ENCODE measurements at regions not wholly inside any gene's neighbourhood (a gene's known extent, or its start where the extent isn't known, plus 50 kb on each side); places are given as distances from the start of the nearest gene placed in this dataset.

GRCh38 chr6:102660303-102660702 is 1266.8 kb downstream of the GRIK2 start:
- DNase-seq (ENCODE audit: low spot score) (no peak), ATAC-seq (no peak), FAIRE-seq (no peak)
- in situ Hi-C loops (cut with HindIII; ENCODE audit: extremely low pct_ligation_motif_present, low pct_unique_long_range_greater_than_20kb) (no loop called here), intact Hi-C loops (cut with micrococcal nuclease; ENCODE audit: unreplicated experiment) (no loop called here)
- Histone ChIP-seq H4K20me1 (ENCODE audit: insufficient read depth, low read length) (no peaks in the 10 kb centered on the region), H3K36me3 (replicated peaks in 1 of 2; ENCODE audit: control insufficient read depth in 1 of 2, insufficient read depth in 2 of 2, low read length in 2 of 2) (no peaks in the 10 kb centered on the region), H3K4me2 (ENCODE audit: low read depth, low read length) (no peak overlapping the region), H3K79me2 (ENCODE audit: insufficient read depth, low read length) (no peaks in the 10 kb centered on the region), H2AFZ (ENCODE audit: low read length) (no peak overlapping the region), H3K27me3 (ENCODE audit: control insufficient read depth in 1 of 2, insufficient read depth in 2 of 2, low read length in 2 of 2) (no peaks in the 10 kb centered on the region), H3K4me1 (ENCODE audit: insufficient read depth, low read length) (no peaks in the 10 kb centered on the region), H3K4me3 (replicated peaks in 1 of 3; ENCODE audit: insufficient read depth in 1 of 3, low read depth in 2 of 3, low read length in 3 of 3) (no peak overlapping the region), H3K27ac (ENCODE audit: extremely low read length, insufficient read depth, low read length) (no peak overlapping the region), H3K9me3 (ENCODE audit: low read length) (no peaks in the 10 kb centered on the region), H3K9ac (ENCODE audit: insufficient read depth, low read depth, low read length) (no peak overlapping the region)
- TF ChIP-seq MAZ (IDR thresholded peaks at IDR 0.05; ENCODE audit: borderline replicate concordance, low read depth, low read length) (no peak), MAZ (CRISPR knock-in tag; IDR thresholded peaks at IDR 0.05; ENCODE audit: low read depth) (no peak), RELA (CRISPR knock-in tag; IDR thresholded peaks at IDR 0.05) (no peak), ZNF234 (CRISPR knock-in tag; conservative IDR thresholded peaks at IDR 0.05) (no peak), ZNF136 (CRISPR knock-in tag; IDR thresholded peaks at IDR 0.05; ENCODE audit: low read depth) (no peak), AHDC1 (CRISPR knock-in tag; IDR thresholded peaks at IDR 0.05; ENCODE audit: borderline replicate concordance) (no peak), GMEB2 (CRISPR knock-in tag; IDR thresholded peaks at IDR 0.05; ENCODE audit: low read depth) (no peak), UBTF (CRISPR knock-in tag; IDR thresholded peaks at IDR 0.05) (no peak), ZMYM3 (CRISPR knock-in tag; IDR thresholded peaks at IDR 0.05) (no peak), ZNF766 (CRISPR knock-in tag; IDR thresholded peaks at IDR 0.05; ENCODE audit: borderline replicate concordance) (no peak), ZNF33B (CRISPR knock-in tag; IDR thresholded peaks at IDR 0.05) (no peak), ZNF607 (CRISPR knock-in tag; IDR thresholded peaks at IDR 0.05; ENCODE audit: borderline replicate concordance) (no peak), HCFC1 (IDR thresholded peaks at IDR 0.05; ENCODE audit: low read depth, low read length) (no peak), HOXD1 (CRISPR knock-in tag; IDR thresholded peaks at IDR 0.05) (no peak), ZNF354B (CRISPR knock-in tag; IDR thresholded peaks at IDR 0.05) (no peak)
- BruUV-seq (replicated peaks) = no TSS peak
- CTCF ChIA-PET (ENCODE audit: low intra/inter-chr PET ratio, low total read pairs) = no interaction called here
- WGBS (ENCODE audit: low lambda C conversion rate) = 43% methylated on average over 1 of the region's 5 CpGs
- POLR2A ChIA-PET = no interaction called here

Data from HepG2 (cell line).